ENCODE measurements at regions not wholly inside any gene's neighbourhood (a gene's known extent, or its start where the extent isn't known, plus 50 kb on each side); places are given as distances from the start of the nearest gene placed in this dataset.

GRCh38 chr10:16367621-16368292 lies 69.1 kb upstream of the PTER start:
- Histone ChIP-seq H3K4me2 (ENCODE audit: insufficient read depth, low read length) (no peak overlapping the region), H3K27me3 (ENCODE audit: control insufficient read depth in 2 of 2, insufficient read depth in 2 of 2, low read length in 2 of 2) (no peaks in the 10 kb centered on the region), H3K9me1 (replicated peaks; ENCODE audit: control insufficient read depth, extremely low read depth, insufficient read depth, low read length) (no peaks in the 10 kb centered on the region), H3K4me3 (replicated peaks in 1 of 3; ENCODE audit: insufficient read depth in 1 of 3, low read depth in 1 of 3, low read length in 3 of 3) (no peak overlapping the region), H3K9ac (replicated peaks; ENCODE audit: extremely low read depth, insufficient read depth, low read length) (no peak overlapping the region), H3K79me2 (ENCODE audit: control insufficient read depth, insufficient read depth, low read length) (no peaks in the 10 kb centered on the region), H3K27ac (ENCODE audit: insufficient read depth, low read depth, low read length) (no peak overlapping the region), H2AFZ (ENCODE audit: low read depth, low read length) (no peak overlapping the region), H4K20me1 (replicated peaks; ENCODE audit: control insufficient read depth, extremely low read depth, insufficient read depth, low read length) (no peaks in the 10 kb centered on the region), H3K36me3 (ENCODE audit: control insufficient read depth in 2 of 2, extremely low read depth in 1 of 2, insufficient read depth in 2 of 2, low read length in 2 of 2) (no peaks in the 10 kb centered on the region), H3K4me1 (ENCODE audit: control insufficient read depth, extremely low read depth, insufficient read depth, low read length) (no peaks in the 10 kb centered on the region), H3K9me3 (replicated peaks; ENCODE audit: control insufficient read depth, insufficient read depth, low read length) (no peaks in the 10 kb centered on the region)
- TF ChIP-seq POLR2AphosphoS5 (IDR thresholded peaks at IDR 0.05; ENCODE audit: insufficient read depth, low read depth, low read length) (no peak), FOS (IDR thresholded peaks at IDR 0.05; ENCODE audit: borderline replicate concordance, insufficient read depth, low read length) (no peak), GATA2 (IDR thresholded peaks at IDR 0.05; ENCODE audit: insufficient read depth, insufficient read length, low read depth, low read length) (no peak), EZH2 (IDR thresholded peaks at IDR 0.05; ENCODE audit: borderline replicate concordance, low read depth, low read length, severe bottlenecking) (no peak), JUN (IDR thresholded peaks at IDR 0.05; ENCODE audit: borderline replicate concordance, insufficient read depth, insufficient read length, low read depth) (no peak), POLR2A (IDR thresholded peaks at IDR 0.05; ENCODE audit: low read depth, low read length) (no peak), MYC (IDR thresholded peaks at IDR 0.05; ENCODE audit: low read depth, low read length) (no peak)
- TF ChIP-seq, protein P1, sequence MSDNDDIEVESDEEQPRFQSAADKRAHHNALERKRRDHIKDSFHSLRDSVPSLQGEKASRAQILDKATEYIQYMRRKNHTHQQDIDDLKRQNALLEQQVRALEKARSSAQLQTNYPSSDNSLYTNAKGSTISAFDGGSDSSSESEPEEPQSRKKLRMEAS (IDR thresholded peaks at IDR 0.05; ENCODE audit: insufficient read depth, insufficient read length), result no peak
- TF ChIP-seq, protein P2, sequence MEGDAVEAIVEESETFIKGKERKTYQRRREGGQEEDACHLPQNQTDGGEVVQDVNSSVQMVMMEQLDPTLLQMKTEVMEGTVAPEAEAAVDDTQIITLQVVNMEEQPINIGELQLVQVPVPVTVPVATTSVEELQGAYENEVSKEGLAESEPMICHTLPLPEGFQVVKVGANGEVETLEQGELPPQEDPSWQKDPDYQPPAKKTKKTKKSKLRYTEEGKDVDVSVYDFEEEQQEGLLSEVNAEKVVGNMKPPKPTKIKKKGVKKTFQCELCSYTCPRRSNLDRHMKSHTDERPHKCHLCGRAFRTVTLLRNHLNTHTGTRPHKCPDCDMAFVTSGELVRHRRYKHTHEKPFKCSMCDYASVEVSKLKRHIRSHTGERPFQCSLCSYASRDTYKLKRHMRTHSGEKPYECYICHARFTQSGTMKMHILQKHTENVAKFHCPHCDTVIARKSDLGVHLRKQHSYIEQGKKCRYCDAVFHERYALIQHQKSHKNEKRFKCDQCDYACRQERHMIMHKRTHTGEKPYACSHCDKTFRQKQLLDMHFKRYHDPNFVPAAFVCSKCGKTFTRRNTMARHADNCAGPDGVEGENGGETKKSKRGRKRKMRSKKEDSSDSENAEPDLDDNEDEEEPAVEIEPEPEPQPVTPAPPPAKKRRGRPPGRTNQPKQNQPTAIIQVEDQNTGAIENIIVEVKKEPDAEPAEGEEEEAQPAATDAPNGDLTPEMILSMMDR (IDR thresholded peaks at IDR 0.05; ENCODE audit: extremely low read depth in 1 of 2, insufficient read depth in 1 of 2, low read depth in 1 of 2, low read length in 2 of 2), result no peak
- POLR2A ChIA-PET, result no interaction called here
- dilution Hi-C loops (cut with MboI; ENCODE audit: extremely low pct_ligation_motif_present, low sequenced_read_pairs), result no loop called here
- no TSS peak for BruUV-seq (replicated peaks)
- no peak for FAIRE-seq
- CTCF ChIA-PET, result interaction anchor here (0.7 kb wide), 1 partner anchor 159 kb away, joined by 4 read pairs; no protein-coding TSS in a partner anchor
- intact Hi-C loops (cut with micrococcal nuclease), result no loop called here
- no peak for DNase-seq (ENCODE audit: low read depth, low spot score)

All from endothelial cell of umbilical vein (primary cell).